ENCODE measurements at regions not wholly inside any gene's neighbourhood (a gene's known extent, or its start where the extent isn't known, plus 50 kb on each side); places are given as distances from the start of the nearest gene placed in this dataset.

GRCh38 chr2:38467768-38468455 is 90.8 kb upstream of the ATL2 start:
- TF ChIP-seq, protein P1, sequence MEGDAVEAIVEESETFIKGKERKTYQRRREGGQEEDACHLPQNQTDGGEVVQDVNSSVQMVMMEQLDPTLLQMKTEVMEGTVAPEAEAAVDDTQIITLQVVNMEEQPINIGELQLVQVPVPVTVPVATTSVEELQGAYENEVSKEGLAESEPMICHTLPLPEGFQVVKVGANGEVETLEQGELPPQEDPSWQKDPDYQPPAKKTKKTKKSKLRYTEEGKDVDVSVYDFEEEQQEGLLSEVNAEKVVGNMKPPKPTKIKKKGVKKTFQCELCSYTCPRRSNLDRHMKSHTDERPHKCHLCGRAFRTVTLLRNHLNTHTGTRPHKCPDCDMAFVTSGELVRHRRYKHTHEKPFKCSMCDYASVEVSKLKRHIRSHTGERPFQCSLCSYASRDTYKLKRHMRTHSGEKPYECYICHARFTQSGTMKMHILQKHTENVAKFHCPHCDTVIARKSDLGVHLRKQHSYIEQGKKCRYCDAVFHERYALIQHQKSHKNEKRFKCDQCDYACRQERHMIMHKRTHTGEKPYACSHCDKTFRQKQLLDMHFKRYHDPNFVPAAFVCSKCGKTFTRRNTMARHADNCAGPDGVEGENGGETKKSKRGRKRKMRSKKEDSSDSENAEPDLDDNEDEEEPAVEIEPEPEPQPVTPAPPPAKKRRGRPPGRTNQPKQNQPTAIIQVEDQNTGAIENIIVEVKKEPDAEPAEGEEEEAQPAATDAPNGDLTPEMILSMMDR (IDR thresholded peaks at IDR 0.05; ENCODE audit: insufficient read depth, low read length, poor library complexity, severe bottlenecking), result no peak
- no peak for TF ChIP-seq EZH2phosphoT487 (conservative IDR thresholded peaks at IDR 0.05; ENCODE audit: low read length)

Data from SU-DHL-6 (cell line).